ENCODE measurements at regions not wholly inside any gene's neighbourhood (a gene's known extent, or its start where the extent isn't known, plus 50 kb on each side); places are given as distances from the start of the nearest gene placed in this dataset.

GRCh38 chr12:74689929-74690328, 152.3 kb downstream of the ATXN7L3B start:
- DNase-seq (ENCODE audit: low spot score): no peak
- H3K36me3 ChIP-seq (ENCODE audit: insufficient read depth, low read length, poor library complexity, severe bottlenecking): no peaks in the 10 kb centered on the region
- no peaks in the 10 kb centered on the region for H3K4me1 ChIP-seq (ENCODE audit: insufficient read depth, low read length, poor library complexity, severe bottlenecking)
- no peaks in the 10 kb centered on the region for H3K27me3 ChIP-seq (replicated peaks; ENCODE audit: insufficient read depth, low read depth, low read length, poor library complexity)
- H3K27ac ChIP-seq (ENCODE audit: low read depth, low read length, poor library complexity, severe bottlenecking): no peak overlapping the region
- TF ChIP-seq EZH2 (IDR thresholded peaks at IDR 0.05; ENCODE audit: borderline replicate concordance, low read depth, low read length, poor library complexity, severe bottlenecking) (no peak), CTCF (conservative IDR thresholded peaks at IDR 0.05; ENCODE audit: low read depth, low read length) (no peak)
- CTCF ChIA-PET: interaction anchor here (1.3 kb wide), 1 partner anchor 16 kb away, joined by 4 read pairs; no protein-coding TSS in a partner anchor
- no TSS peak for BruUV-seq (replicated peaks)
- H3K9me3 ChIP-seq (ENCODE audit: low read depth, low read length, poor library complexity, severe bottlenecking): no peaks in the 10 kb centered on the region
- POLR2A ChIA-PET (ENCODE audit: low non-redundant PET): no interaction called here
- intact Hi-C loops (cut with micrococcal nuclease; ENCODE audit: unreplicated experiment): loop anchor here (5.0 to 10.0 kb wide), 4 partner anchors 395 to 817 kb away; partner anchors contain the start of genes CAPS2, GLIPR1 and GLIPR1L1
- no peak overlapping the region for H3K4me3 ChIP-seq (ENCODE audit: low read depth, low read length, poor library complexity, severe bottlenecking)

- POLR2A ChIA-PET (ENCODE audit: low non-redundant PET): no interaction called here
- CTCF ChIA-PET: no interaction called here
- intact Hi-C loops (cut with micrococcal nuclease; ENCODE audit: unreplicated experiment): no loop called here
- Histone ChIP-seq H3K4me1 (ENCODE audit: insufficient read depth, low read length, poor library complexity, severe bottlenecking) (peaks cover 15% of the 10 kb centered on the region), H3K27me3 (replicated peaks; ENCODE audit: insufficient read depth, low read depth, low read length, poor library complexity) (no peaks in the 10 kb centered on the region), H3K27ac (ENCODE audit: low read depth, low read length, poor library complexity, severe bottlenecking) (no peak overlapping the region), H3K36me3 (ENCODE audit: insufficient read depth, low read length, poor library complexity, severe bottlenecking) (no peaks in the 10 kb centered on the region), H3K9me3 (ENCODE audit: low read depth, low read length, poor library complexity, severe bottlenecking) (no peaks in the 10 kb centered on the region), H3K4me3 (ENCODE audit: low read depth, low read length, poor library complexity, severe bottlenecking) (no peak overlapping the region)
- DNase-seq (ENCODE audit: low spot score): no peak
- TF ChIP-seq EZH2 (IDR thresholded peaks at IDR 0.05; ENCODE audit: borderline replicate concordance, low read depth, low read length, poor library complexity, severe bottlenecking): no peak
- no peak for TF ChIP-seq CTCF (conservative IDR thresholded peaks at IDR 0.05; ENCODE audit: low read depth, low read length)
- BruUV-seq (replicated peaks): no TSS peak
Measured at GRCh38 chr12:74719447-74719846, 181.8 kb downstream of the ATXN7L3B start.

- H3K9me3 ChIP-seq (ENCODE audit: low read depth, low read length, poor library complexity, severe bottlenecking): no peaks in the 10 kb centered on the region
- DNase-seq (ENCODE audit: low spot score): no peak
- H3K27ac ChIP-seq (ENCODE audit: low read depth, low read length, poor library complexity, severe bottlenecking): no peak overlapping the region
- intact Hi-C loops (cut with micrococcal nuclease; ENCODE audit: unreplicated experiment): no loop called here
- no peak overlapping the region for H3K4me3 ChIP-seq (ENCODE audit: low read depth, low read length, poor library complexity, severe bottlenecking)
- H3K27me3 ChIP-seq (replicated peaks; ENCODE audit: insufficient read depth, low read depth, low read length, poor library complexity): no peaks in the 10 kb centered on the region
- TF ChIP-seq EZH2 (IDR thresholded peaks at IDR 0.05; ENCODE audit: borderline replicate concordance, low read depth, low read length, poor library complexity, severe bottlenecking) (no peak), CTCF (conservative IDR thresholded peaks at IDR 0.05; ENCODE audit: low read depth, low read length) (no peak)
- ChIA-PET POLR2A (ENCODE audit: low non-redundant PET) (no interaction called here), CTCF (interaction anchor here (1.0 kb wide), 1 partner anchor 34 kb away, joined by 4 read pairs; no protein-coding TSS in a partner anchor)
- H3K36me3 ChIP-seq (ENCODE audit: insufficient read depth, low read length, poor library complexity, severe bottlenecking): no peaks in the 10 kb centered on the region
- H3K4me1 ChIP-seq (ENCODE audit: insufficient read depth, low read length, poor library complexity, severe bottlenecking): no peaks in the 10 kb centered on the region
- BruUV-seq (replicated peaks): no TSS peak
Measured at GRCh38 chr12:74722709-74723108, 185.1 kb downstream of the ATXN7L3B start.

All from A673 (cell line).